ENCODE measurements at regions not wholly inside any gene's neighbourhood (a gene's known extent, or its start where the extent isn't known, plus 50 kb on each side); places are given as distances from the start of the nearest gene placed in this dataset.

DNA sequence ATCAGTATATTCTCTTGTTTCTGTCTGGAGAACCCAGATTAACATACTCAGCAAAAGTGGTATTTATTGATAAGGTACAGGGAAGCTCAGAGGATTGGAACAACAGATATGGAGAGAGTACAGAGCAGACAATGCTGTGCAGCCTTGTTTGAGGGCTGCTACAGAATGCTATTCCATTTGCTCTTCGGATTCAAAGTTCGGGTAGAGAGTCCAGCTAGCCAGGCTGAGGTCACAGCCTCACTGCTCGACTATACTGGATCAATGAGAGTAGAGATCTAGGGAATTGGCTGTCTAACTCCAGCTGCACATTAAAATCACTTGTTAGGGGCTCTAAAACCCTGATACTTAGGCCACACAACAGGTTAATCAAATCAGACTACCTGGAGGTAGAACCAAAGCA lies 200.1 kb upstream of the BTBD3 start:
- Mint-ChIP-seq H3K4me3 (no peak overlapping the region), H3K27ac (no peak overlapping the region), H3K9me3 (peaks cover 5% of the 10 kb centered on the region), H3K36me3 (ENCODE audit: low read depth) (no peaks in the 10 kb centered on the region), H3K27me3 (no peaks in the 10 kb centered on the region), H3K4me1 (no peaks in the 10 kb centered on the region)
- ATAC-seq (ENCODE audit: low read depth) (no peak), DNase-seq (no peak)
- TF ChIP-seq, protein P1, sequence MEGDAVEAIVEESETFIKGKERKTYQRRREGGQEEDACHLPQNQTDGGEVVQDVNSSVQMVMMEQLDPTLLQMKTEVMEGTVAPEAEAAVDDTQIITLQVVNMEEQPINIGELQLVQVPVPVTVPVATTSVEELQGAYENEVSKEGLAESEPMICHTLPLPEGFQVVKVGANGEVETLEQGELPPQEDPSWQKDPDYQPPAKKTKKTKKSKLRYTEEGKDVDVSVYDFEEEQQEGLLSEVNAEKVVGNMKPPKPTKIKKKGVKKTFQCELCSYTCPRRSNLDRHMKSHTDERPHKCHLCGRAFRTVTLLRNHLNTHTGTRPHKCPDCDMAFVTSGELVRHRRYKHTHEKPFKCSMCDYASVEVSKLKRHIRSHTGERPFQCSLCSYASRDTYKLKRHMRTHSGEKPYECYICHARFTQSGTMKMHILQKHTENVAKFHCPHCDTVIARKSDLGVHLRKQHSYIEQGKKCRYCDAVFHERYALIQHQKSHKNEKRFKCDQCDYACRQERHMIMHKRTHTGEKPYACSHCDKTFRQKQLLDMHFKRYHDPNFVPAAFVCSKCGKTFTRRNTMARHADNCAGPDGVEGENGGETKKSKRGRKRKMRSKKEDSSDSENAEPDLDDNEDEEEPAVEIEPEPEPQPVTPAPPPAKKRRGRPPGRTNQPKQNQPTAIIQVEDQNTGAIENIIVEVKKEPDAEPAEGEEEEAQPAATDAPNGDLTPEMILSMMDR (IDR thresholded peaks at IDR 0.05) = no peak
- CTCF ChIA-PET = no interaction called here
- intact Hi-C loops (cut with micrococcal nuclease) = no loop called here
- POLR2A ChIA-PET = no interaction called here

DNA sequence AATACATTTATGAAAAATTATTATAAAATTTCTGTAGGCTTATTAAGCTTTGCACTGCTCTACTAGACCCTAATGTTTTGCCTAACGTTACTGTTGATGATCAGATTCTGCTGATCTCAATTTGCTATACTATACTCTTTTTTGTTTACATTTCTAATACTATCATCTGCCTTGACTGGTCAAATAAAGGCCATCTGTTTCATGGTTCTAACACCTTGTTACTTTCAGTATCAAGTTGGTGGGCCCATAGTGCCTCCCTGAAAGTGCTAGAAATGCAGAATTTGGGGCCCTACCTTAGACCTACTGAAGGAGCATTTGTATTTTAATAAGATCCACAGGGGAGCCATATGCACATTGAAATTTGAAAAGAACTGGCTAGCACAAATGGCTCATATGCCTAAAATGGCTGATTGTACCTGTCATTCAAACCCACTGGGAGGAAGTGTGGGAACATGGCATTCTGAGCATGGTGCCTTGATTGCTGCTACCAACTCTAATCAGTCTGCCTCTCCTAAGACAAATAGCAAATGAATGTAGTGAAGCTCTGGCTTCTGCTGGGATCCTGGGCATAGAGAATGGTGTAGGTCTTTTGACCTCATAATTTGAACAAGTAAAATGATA lies 199.1 kb upstream of the BTBD3 start:
- ChIA-PET CTCF (no interaction called here), POLR2A (no interaction called here)
- H3K36me3 Mint-ChIP-seq (ENCODE audit: low read depth) = no peaks in the 10 kb centered on the region
- no peak overlapping the region for H3K4me3 Mint-ChIP-seq
- TF ChIP-seq, protein P1 (IDR thresholded peaks at IDR 0.05) = no peak
- H3K9me3 Mint-ChIP-seq = peaks cover 5% of the 10 kb centered on the region
- H3K27ac Mint-ChIP-seq = no peak overlapping the region
- intact Hi-C loops (cut with micrococcal nuclease) = no loop called here
- no peaks in the 10 kb centered on the region for H3K4me1 Mint-ChIP-seq
- ATAC-seq (ENCODE audit: low read depth) = no peak
- DNase-seq = no peak
- H3K27me3 Mint-ChIP-seq = no peaks in the 10 kb centered on the region

DNA sequence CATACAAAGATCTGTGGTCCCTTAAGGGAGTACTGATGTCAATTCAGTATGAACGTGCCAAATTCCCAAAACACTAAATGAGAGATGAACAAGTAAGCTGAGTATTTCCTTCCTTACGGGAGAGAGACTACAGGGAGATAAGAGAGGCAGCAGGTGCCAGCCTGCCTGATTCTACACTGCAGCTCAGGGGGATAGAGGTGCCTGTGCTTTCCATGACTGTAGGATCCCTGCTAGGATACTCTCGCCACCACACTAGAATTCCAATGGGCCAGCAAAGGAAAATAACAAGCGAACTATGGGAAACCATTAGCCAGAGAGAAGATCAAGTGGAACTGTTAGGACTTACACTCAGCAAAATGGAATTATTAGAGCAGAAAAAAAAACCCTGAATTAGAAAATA lies 198.5 kb upstream of the BTBD3 start:
- CTCF ChIA-PET = no interaction called here
- TF ChIP-seq, protein P1 (IDR thresholded peaks at IDR 0.05) = no peak

DNA sequence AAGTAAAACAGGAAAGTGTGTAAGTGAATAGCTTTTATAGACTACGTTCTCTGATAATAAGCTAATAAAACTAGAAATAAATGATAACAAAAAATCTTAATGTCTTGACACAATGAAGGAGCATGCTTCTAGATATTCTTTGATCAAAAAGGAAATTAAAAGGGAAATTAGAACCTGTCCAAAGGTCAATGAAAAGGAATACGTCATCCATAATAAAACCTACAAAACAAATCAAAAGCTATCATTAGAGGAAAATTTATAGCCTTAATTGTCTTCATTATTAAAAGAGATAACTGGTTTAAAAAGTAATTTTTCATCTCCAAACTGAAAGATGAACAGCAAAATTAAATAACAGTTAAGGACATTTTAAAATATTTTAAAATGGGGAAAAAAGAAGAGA lies 196.3 kb upstream of the BTBD3 start:
- no peak for ATAC-seq (ENCODE audit: low read depth)
- no peak for DNase-seq
- intact Hi-C loops (cut with micrococcal nuclease) = no loop called here
- H3K9me3 Mint-ChIP-seq = no peaks in the 10 kb centered on the region
- H3K27ac Mint-ChIP-seq = no peak overlapping the region
- no peaks in the 10 kb centered on the region for H3K4me1 Mint-ChIP-seq
- H3K4me3 Mint-ChIP-seq = no peak overlapping the region
- H3K27me3 Mint-ChIP-seq = no peaks in the 10 kb centered on the region
- POLR2A ChIA-PET = no interaction called here
- TF ChIP-seq, protein P1 (IDR thresholded peaks at IDR 0.05) = no peak
- CTCF ChIA-PET = no interaction called here
- H3K36me3 Mint-ChIP-seq (ENCODE audit: low read depth) = no peaks in the 10 kb centered on the region

More for the DNA sequence above, 198.5 kb upstream of the BTBD3 start:
- POLR2A ChIA-PET = no interaction called here
- Mint-ChIP-seq H3K27ac (no peak overlapping the region), H3K27me3 (no peaks in the 10 kb centered on the region), H3K4me1 (no peaks in the 10 kb centered on the region), H3K4me3 (no peak overlapping the region), H3K36me3 (ENCODE audit: low read depth) (no peaks in the 10 kb centered on the region), H3K9me3 (peaks cover 5% of the 10 kb centered on the region)
- DNase-seq = no peak
- no peak for ATAC-seq (ENCODE audit: low read depth)
- intact Hi-C loops (cut with micrococcal nuclease) = no loop called here

DNA sequence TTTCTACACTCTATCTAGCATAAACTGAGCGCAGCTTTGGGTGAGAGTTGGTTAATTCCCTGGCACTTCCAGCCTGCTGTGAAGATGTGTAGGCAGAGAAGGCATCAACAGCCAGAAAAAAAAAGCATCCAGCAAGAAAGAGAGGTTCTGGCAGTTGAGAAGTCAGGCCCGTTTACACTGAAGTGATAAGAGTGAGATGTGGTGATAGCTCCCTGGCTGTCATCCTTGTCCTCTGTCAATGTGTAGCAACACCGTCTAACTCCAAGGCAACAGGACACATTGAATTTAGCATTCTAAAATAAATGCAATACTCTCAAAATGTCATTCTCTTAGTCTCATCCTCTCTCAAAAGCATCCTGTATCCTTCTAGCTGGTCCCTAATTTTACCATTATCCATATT lies 193.6 kb upstream of the BTBD3 start:
- Mint-ChIP-seq H3K36me3 (ENCODE audit: low read depth) (no peaks in the 10 kb centered on the region), H3K4me3 (no peak overlapping the region), H3K9me3 (no peaks in the 10 kb centered on the region), H3K27me3 (no peaks in the 10 kb centered on the region), H3K4me1 (no peaks in the 10 kb centered on the region), H3K27ac (no peak overlapping the region)
- intact Hi-C loops (cut with micrococcal nuclease) = no loop called here
- ATAC-seq (ENCODE audit: low read depth) (no peak), DNase-seq (no peak)
- TF ChIP-seq, protein P1 (IDR thresholded peaks at IDR 0.05) = no peak
- ChIA-PET POLR2A (no interaction called here), CTCF (no interaction called here)

Data from activated B cell treated with CpG ODN at 0.5 μM for 24 hours (primary cell).